GM12878 (cell line): ENCODE measurements at regions not wholly inside any gene's neighbourhood (a gene's known extent, or its start where the extent isn't known, plus 50 kb on each side); places are given as distances from the start of the nearest gene placed in this dataset.

Experiments used
- ATAC-seq: fragments of 200-7000 bp; cut with Tn5 transposase; 3 replicates; pipeline ENCODE4 v1.9.1; 2020; ENCODE audit warnings: mild to moderate bottlenecking, moderate library complexity
- BruUV-seq: library from RNA; stranded (reverse); fragments of 400-500 nt; replicated peaks from 2 replicates; lab custom pipeline; 2021; lab: Mats Ljungman, UMichigan
- CTCF ChIA-PET: fragments of 300-600 bp; sonication (Branson Sonifier 250); formaldehyde crosslinking; extraction: SDS; loops from one replicate; lab custom pipeline; 2021; ENCODE audit warnings: inconsistent platforms; lab: Yijun Ruan, JAX
- POLR2A ChIA-PET: fragments of 350-600 bp; formaldehyde crosslinking; extraction: SDS; loops from one replicate; lab custom pipeline; 2021; ENCODE audit warnings: inconsistent platforms; lab: Charles Lee
- RAD21 ChIA-PET: fragments of 300-600 bp; sonication (Branson Sonifier 250); formaldehyde crosslinking; loops from one replicate; lab custom pipeline; 2023; ENCODE audit warnings: antibody characterized with exemption; ENCODE audit not compliant: unreplicated experiment; lab: Charles Lee
- SMC1A ChIA-PET: fragments of 300-600 bp; sonication (Branson Sonifier 250); formaldehyde crosslinking; loops from one replicate; lab custom pipeline; 2023; ENCODE audit not compliant: unreplicated experiment, uncharacterized antibody; lab: Charles Lee
- DNase-seq: peaks from one replicate; pipeline ENCODE4 v3.0.0-alpha.2; 2011; ENCODE audit warnings: low read depth, low spot score
- FAIRE-seq: peaks from 3 replicates; lab custom pipeline; 2011; peaks lifted over from hg19 to GRCh38; lab: Jason Lieb, UNC
- H2AFZ ChIP-seq: 2 replicates; pipeline ENCODE4 v1.6.0; 2011; ENCODE audit warnings: low read depth, low read length, control low read depth; ENCODE audit not compliant: control insufficient read depth
- H3K27ac ChIP-seq: 2 replicates; pipeline ENCODE4 v1.5.1; 2011; ENCODE audit warnings: control low read depth; ENCODE audit not compliant: control insufficient read depth, insufficient read depth
- H3K27me3 ChIP-seq, 2 experiments: replicated peaks in 1 of 2; 2 replicates each; pipeline versions ENCODE4 v1.6.0 to v1.6.1; 2011; ENCODE audit warnings: low read length in 1 of 2; ENCODE audit not compliant: control insufficient read depth in 2 of 2, insufficient read depth in 2 of 2
- H3K36me3 ChIP-seq, 2 experiments: 2 replicates each; pipeline ENCODE4 v1.5.1; 2011; ENCODE audit warnings: low read length in 1 of 2; ENCODE audit not compliant: control insufficient read depth in 2 of 2, insufficient read depth in 2 of 2
- H3K4me1 ChIP-seq: 2 replicates; pipeline ENCODE4 v1.6.1; 2011; ENCODE audit warnings: mild to moderate bottlenecking, low read length, moderate library complexity, mixed read lengths; ENCODE audit not compliant: control insufficient read depth, insufficient read depth
- H3K4me2 ChIP-seq: 2 replicates; pipeline ENCODE4 v1.6.0; 2011; ENCODE audit warnings: control low read depth; ENCODE audit not compliant: control insufficient read depth, insufficient read depth
- H3K4me3 ChIP-seq: fragments of 200-600 bp; sonication (generic); 2 replicates; pipeline ENCODE4 v1.5.1; 2016
- H3K79me2 ChIP-seq: 2 replicates; pipeline ENCODE4 v1.6.0; 2011; ENCODE audit warnings: low read length; ENCODE audit not compliant: control insufficient read depth, insufficient read depth
- H3K9ac ChIP-seq: 2 replicates; pipeline ENCODE4 v1.8.0; 2011; ENCODE audit warnings: low read length, control low read depth, mixed read lengths; ENCODE audit not compliant: control insufficient read depth, insufficient read depth
- H3K9me3 ChIP-seq: replicated peaks from 3 replicates; pipeline ENCODE4 v1.5.1; 2011; ENCODE audit warnings: mild to moderate bottlenecking, low read length; ENCODE audit not compliant: control insufficient read depth, insufficient read depth
- H4K20me1 ChIP-seq: 2 replicates; pipeline ENCODE4 v1.6.0; 2011; ENCODE audit not compliant: control insufficient read depth, insufficient read depth
- BCL11A ChIP-seq: IDR thresholded peaks from 2 replicates; pipeline ENCODE4 v1.6.1; 2011; ENCODE audit warnings: low read depth, low read length
- CEBPB ChIP-seq, 2 experiments: fragments of 150-350 bp in 1 of 2; IDR thresholded peaks; 2 replicates each; pipeline ENCODE4 v1.6.1; 2012 to 2014; ENCODE audit warnings: low read depth in 2 of 2, low read length in 2 of 2, borderline replicate concordance in 1 of 2, inconsistent platforms in 1 of 2
- E4F1 ChIP-seq: fragments of 450-650 bp; IDR thresholded peaks from 2 replicates; pipeline ENCODE4 v1.6.1; 2018; ENCODE audit warnings: borderline replicate concordance, mild to moderate bottlenecking; ENCODE audit not compliant: partially characterized antibody
- HDAC2 ChIP-seq: fragments of 200-600 bp; sonication (generic); IDR thresholded peaks from 2 replicates; pipeline ENCODE4 v1.6.1; 2017
- NFXL1 ChIP-seq: fragments of 450-650 bp; IDR thresholded peaks from 2 replicates; pipeline ENCODE4 v1.6.1; 2017; ENCODE audit warnings: antibody characterized with exemption, mild to moderate bottlenecking, borderline replicate concordance
- PBX3 ChIP-seq: IDR thresholded peaks from 2 replicates; pipeline ENCODE4 v1.6.1; 2011; ENCODE audit warnings: mild to moderate bottlenecking, low read depth, low read length, moderate library complexity; ENCODE audit not compliant: insufficient replicate concordance
- POLR2A ChIP-seq: IDR thresholded peaks from 2 replicates; pipeline ENCODE4 v1.6.1; 2011; ENCODE audit warnings: low read depth, mild to moderate bottlenecking, low read length
- SUPT20H ChIP-seq: IDR thresholded peaks from 2 replicates; pipeline ENCODE4 v1.6.1; 2011; ENCODE audit warnings: low read depth, mild to moderate bottlenecking, low read length, moderate library complexity, borderline replicate concordance; ENCODE audit not compliant: control insufficient read depth
- TARDBP ChIP-seq: IDR thresholded peaks from 2 replicates; pipeline ENCODE4 v1.6.1; 2016; ENCODE audit warnings: borderline replicate concordance
- WRNIP1 ChIP-seq: IDR thresholded peaks from 2 replicates; pipeline ENCODE4 v1.6.1; 2011; ENCODE audit warnings: low read depth, low read length, improper control_type of control experiment, borderline replicate concordance
- ZBTB33 ChIP-seq: fragments of 450-650 bp; IDR thresholded peaks from 2 replicates; pipeline ENCODE4 v1.6.1; 2017; ENCODE audit warnings: mild to moderate bottlenecking
- WGBS: methylation state at CpG from one replicate; pipeline ENCODE4 v1.1.6; 2016; ENCODE audit warnings: low lambda C conversion rate; ENCODE audit not compliant: insufficient replicate concordance, insufficient coverage; ENCODE audit errors: missing lambda C conversion rate; 5-methylcytosine and 5-hydroxymethylcytosine counted together
- in situ Hi-C: fragments of 300-500 bp; cut with MboI; formaldehyde crosslinking; loops from 9 replicates; pipeline ENCODE4 v1.14.3; 2018; ENCODE audit warnings: mixed read lengths
- intact Hi-C: fragments of 100-400 bp; cut with micrococcal nuclease; formaldehyde crosslinking; loops from one replicate; pipeline ENCODE4 v1.14.2; 2022; ENCODE audit not compliant: unreplicated experiment

GRCh38 chr12:24751181-24751580 lies 197.7 kb downstream of the BCAT1 start:
- Histone ChIP-seq H3K27ac (no peak overlapping the region), H3K4me3 (no peak overlapping the region), H3K9me3 (no peaks in the 10 kb centered on the region), H3K9ac (no peak overlapping the region), H3K27me3 (peaks cover 2 to 4% of the 10 kb centered on the region in 2 experiments; a peak in 3 of 4 replicates), H3K4me1 (no peaks in the 10 kb centered on the region), H3K79me2 (no peaks in the 10 kb centered on the region), H3K36me3 (no peaks in the 10 kb centered on the region), H2AFZ (no peak overlapping the region), H4K20me1 (no peaks in the 10 kb centered on the region), H3K4me2 (no peak overlapping the region)
- BruUV-seq: no TSS peak
- intact Hi-C loops (no loop called here), in situ Hi-C loops (no loop called here)
- SMC1A ChIA-PET: interaction anchor here (0.9 to 1.2 kb wide), 2 partner anchors 10 to 17 kb away, joined by 3 read pairs; no protein-coding TSS in a partner anchor
- CTCF ChIA-PET: interaction anchor here (1.4 kb wide), 1 partner anchor 28 kb away, joined by 4 read pairs; no protein-coding TSS in a partner anchor
- RAD21 ChIA-PET: no interaction called here
- POLR2A ChIA-PET: no interaction called here
- FAIRE-seq (no peak), ATAC-seq (no peak), DNase-seq (no peak)
- TF ChIP-seq WRNIP1 (no peak), TARDBP (no peak), E4F1 (no peak), CEBPB (IDR thresholded peaks at IDR 0.05; ENCODE audit: borderline replicate concordance in 1 of 2, low read depth in 2 of 2, low read length in 2 of 2) (no peak), NFXL1 (no peak), POLR2A (no peak), ZBTB33 (no peak), BCL11A (no peak), SUPT20H (no peak), HDAC2 (no peak), PBX3 (no peak)
- WGBS: 43% methylated on average over 3 of the region's 3 CpGs
